ENCODE measurements at regions not wholly inside any gene's neighbourhood (a gene's known extent, or its start where the extent isn't known, plus 50 kb on each side); places are given as distances from the start of the nearest gene placed in this dataset.

DNA sequence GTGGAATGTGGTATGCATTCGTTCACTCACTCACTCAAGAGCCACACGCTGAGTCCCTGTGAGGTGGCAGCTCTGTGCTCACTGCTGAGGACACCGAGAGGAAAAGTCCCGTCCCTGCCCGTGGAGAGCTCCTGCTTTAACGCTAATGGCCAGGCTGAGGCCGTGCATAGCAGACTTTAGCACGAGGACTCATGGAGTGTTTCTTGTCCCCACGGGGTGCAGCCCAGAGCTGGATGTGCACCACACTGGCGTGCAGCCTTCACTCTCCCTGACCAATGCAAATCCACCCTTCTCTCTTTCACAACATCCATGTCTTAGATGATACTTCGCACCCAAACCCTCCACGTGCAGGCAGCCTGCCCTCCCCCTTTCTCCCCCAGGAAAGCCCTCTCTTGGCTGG is 159.6 kb upstream of the ZNF536 start:
- TF ChIP-seq CTCF (IDR thresholded peaks at IDR 0.05), result no peak
- no peak for TF ChIP-seq ZFX (IDR thresholded peaks at IDR 0.05; ENCODE audit: borderline replicate concordance)
